A549 (cell line): ENCODE measurements at regions not wholly inside any gene's neighbourhood (a gene's known extent, or its start where the extent isn't known, plus 50 kb on each side); places are given as distances from the start of the nearest gene placed in this dataset.

Experiments
- ATAC-seq, 2 experiments: fragments of 200-7000 bp in 1 of 2; fragments of >200 bp in 1 of 2; cut with Nextera tagmentation in 1 of 2; cut with Tn5 transposase in 1 of 2; 3 replicates each; pipeline versions ENCODE4 v1.8.0 to v1.9.1; 2018 to 2020; ENCODE audit warnings: mild to moderate bottlenecking in 1 of 2, moderate library complexity in 1 of 2
- CTCF ChIA-PET: fragments of 300-600 bp; sonication (Branson Sonifier 250); formaldehyde crosslinking; extraction: SDS; loops from one replicate; lab custom pipeline; 2021; ENCODE audit warnings: antibody characterized with exemption, inconsistent platforms; lab: Yijun Ruan, JAX
- POLR2A ChIA-PET: fragments of 350-600 bp; formaldehyde crosslinking; extraction: SDS; loops from one replicate; lab custom pipeline; 2021; ENCODE audit warnings: antibody characterized with exemption, inconsistent platforms; lab: Yijun Ruan, JAX
- DNase-seq, 2 experiments: peaks; one replicate each; pipeline versions ENCODE4 v3.0.0 to v3.0.0-alpha.2; 2011 to 2016; ENCODE audit warnings: low read depth in 1 of 2, low spot score in 1 of 2
- FAIRE-seq: peaks from 2 replicates; lab custom pipeline; 2011; peaks lifted over from hg19 to GRCh38; lab: Jason Lieb, UNC
- H3K27ac ChIP-seq, 2 experiments: fragments of >200 bp; sonication (Bioruptor Twin); formaldehyde crosslinking; 3 replicates each; pipeline ENCODE4 v1.5.1; 2016 to 2017
- H3K4me1 ChIP-seq: fragments of >200 bp; sonication (Bioruptor Twin); formaldehyde crosslinking; 3 replicates; pipeline ENCODE4 v1.6.1; 2016
- H3K4me2 ChIP-seq: fragments of >200 bp; sonication (Bioruptor Twin); formaldehyde crosslinking; 3 replicates; pipeline ENCODE4 v1.6.1; 2016
- H3K4me3 ChIP-seq: fragments of >200 bp; sonication (Bioruptor Twin); formaldehyde crosslinking; 3 replicates; pipeline ENCODE4 v1.5.1; 2016
- H3K9me3 ChIP-seq: fragments of >200 bp; sonication (Bioruptor Twin); formaldehyde crosslinking; 3 replicates; pipeline ENCODE4 v1.6.1; 2016
- CBX2 ChIP-seq: fragments of 200-600 bp; sonication (generic); IDR thresholded peaks from 2 replicates; pipeline ENCODE4 v1.6.1; 2016; ENCODE audit warnings: low read depth, mild to moderate bottlenecking, borderline replicate concordance
- CBX8 ChIP-seq: fragments of 200-600 bp; sonication (generic); IDR thresholded peaks from 2 replicates; pipeline ENCODE4 v1.6.1; 2016
- CEBPB ChIP-seq, 2 experiments: fragments of >200 bp in 1 of 2; sonication (Bioruptor Twin) in 1 of 2; formaldehyde crosslinking in 1 of 2; IDR thresholded peaks; 2 replicates each; pipeline ENCODE4 v1.6.1; 2012 to 2016
- EHF ChIP-seq: fragments of 250-450 bp; sonication (Bioruptor Pico); IDR thresholded peaks from 2 replicates; pipeline ENCODE4 v1.5.0; 2020; ENCODE audit warnings: mild to moderate bottlenecking
- FOXS1 ChIP-seq: fragments of 250-450 bp; sonication (Bioruptor Pico); IDR thresholded peaks from 2 replicates; pipeline ENCODE4 v1.5.0; 2020; ENCODE audit warnings: mild to moderate bottlenecking, moderate library complexity
- GATA3 ChIP-seq: IDR thresholded peaks from 2 replicates; pipeline ENCODE4 v1.6.1; 2012; ENCODE audit warnings: borderline replicate concordance
- HOXB13 ChIP-seq: fragments of 250-450 bp; sonication (Bioruptor Pico); IDR thresholded peaks from 2 replicates; pipeline ENCODE4 v1.5.0; 2020; ENCODE audit warnings: low read depth, mild to moderate bottlenecking, moderate library complexity
- JUN ChIP-seq, 2 experiments: fragments of >200 bp; sonication (Bioruptor Twin); formaldehyde crosslinking; IDR thresholded peaks; 2 replicates in 1 of 2; 3 replicates in 1 of 2; pipeline ENCODE4 v1.6.1; 2016 to 2017
- KDM1A ChIP-seq: fragments of 200-600 bp; sonication (generic); IDR thresholded peaks from 2 replicates; pipeline ENCODE4 v1.6.1; 2016; ENCODE audit warnings: low read depth, mild to moderate bottlenecking
- MAFK ChIP-seq: fragments of 450-650 bp; IDR thresholded peaks from 2 replicates; pipeline ENCODE4 v1.6.1; 2014; ENCODE audit not compliant: partially characterized antibody
- MYC ChIP-seq: IDR thresholded peaks from 2 replicates; pipeline ENCODE4 v1.6.1; 2012; ENCODE audit warnings: mild to moderate bottlenecking, inconsistent platforms, low read length, improper control_type of control experiment, borderline replicate concordance
- NFE2L2 ChIP-seq: fragments of 150-350 bp; conservative IDR thresholded peaks from 2 replicates; pipeline ENCODE4 v1.6.1; 2014; ENCODE audit warnings: low read length
- NPAS2 ChIP-seq: fragments of 250-450 bp; sonication (Bioruptor Pico); IDR thresholded peaks from 2 replicates; pipeline ENCODE4 v1.8.0; 2022; ENCODE audit warnings: mild to moderate bottlenecking, moderate library complexity, borderline replicate concordance
- NR3C1 ChIP-seq: fragments of >200 bp; sonication (Bioruptor Twin); formaldehyde crosslinking; IDR thresholded peaks from 3 replicates; pipeline ENCODE4 v1.6.1; 2017
- RAD21 ChIP-seq, 2 experiments: fragments of >200 bp in 1 of 2; sonication (Bioruptor Twin) in 1 of 2; formaldehyde crosslinking in 1 of 2; IDR thresholded peaks in 1 of 2; conservative IDR thresholded peaks in 1 of 2; 2 replicates in 1 of 2; 3 replicates in 1 of 2; pipeline ENCODE4 v1.6.1; 2012 to 2018; ENCODE audit warnings: inconsistent platforms in 1 of 2
- RARB ChIP-seq: fragments of 250-450 bp; sonication (Bioruptor Pico); IDR thresholded peaks from 2 replicates; pipeline ENCODE4 v1.8.0; 2021; ENCODE audit warnings: mild to moderate bottlenecking, moderate library complexity
- RFX5 ChIP-seq: fragments of 450-650 bp; IDR thresholded peaks from 2 replicates; pipeline ENCODE4 v1.7.1; 2014; ENCODE audit warnings: antibody characterized with exemption, mild to moderate bottlenecking, moderate library complexity
- SMC3 ChIP-seq: fragments of >200 bp; sonication (Bioruptor Twin); formaldehyde crosslinking; IDR thresholded peaks from 3 replicates; pipeline ENCODE4 v1.6.1; 2018; ENCODE audit warnings: inconsistent platforms
- SREBF2 ChIP-seq: fragments of 450-650 bp; IDR thresholded peaks from 2 replicates; pipeline ENCODE4 v1.6.1; 2014; ENCODE audit warnings: mild to moderate bottlenecking, moderate library complexity
- TP53 ChIP-seq: fragments of 250-450 bp; sonication (Bioruptor Pico); IDR thresholded peaks from 2 replicates; pipeline ENCODE4 v1.5.0; 2021; ENCODE audit warnings: mild to moderate bottlenecking, moderate library complexity
- ZC3H11A ChIP-seq: fragments of 450-650 bp; IDR thresholded peaks from 2 replicates; pipeline ENCODE4 v1.6.1; 2014; ENCODE audit warnings: antibody characterized with exemption, mild to moderate bottlenecking
- ZNF302 ChIP-seq: fragments of 250-450 bp; sonication (Bioruptor Pico); IDR thresholded peaks from 2 replicates; pipeline ENCODE4 v1.9.0; 2021; ENCODE audit warnings: inconsistent platforms, mild to moderate bottlenecking, moderate library complexity
- WGBS: methylation state at CpG from one replicate; pipeline ENCODE4 v1.1.6; 2017; ENCODE audit errors: missing lambda C conversion rate; 5-methylcytosine and 5-hydroxymethylcytosine counted together
- TF ChIP-seq, protein P1 (sequence below): IDR thresholded peaks from 2 replicates; pipeline ENCODE4 v1.6.1; 2012
- TF ChIP-seq, protein P2 (sequence below): fragments of 450-650 bp; IDR thresholded peaks from 2 replicates; pipeline ENCODE4 v1.6.1; 2014; ENCODE audit warnings: antibody characterized with exemption

DNA sequence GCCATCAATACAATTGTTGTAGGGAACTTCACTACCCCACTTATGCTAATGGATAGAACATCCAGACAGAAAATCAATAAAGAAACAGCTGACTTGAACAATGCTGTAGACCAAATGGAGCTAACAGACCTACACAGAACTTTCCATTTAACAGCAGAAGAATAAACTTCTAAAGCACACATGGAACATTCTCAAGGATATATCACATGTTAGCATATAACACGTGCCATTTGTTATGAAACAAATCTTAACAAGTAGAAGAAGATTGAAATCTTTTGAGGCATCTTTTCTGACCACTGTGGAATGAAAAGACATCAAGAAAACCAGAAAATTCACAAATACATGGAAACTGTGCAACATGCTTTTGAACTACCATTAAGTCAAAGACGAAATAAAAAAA, 62.5 kb upstream of the RNU6-8 start:
- no peak overlapping the region for H3K27ac ChIP-seq
- TF ChIP-seq MYC (no peak), RAD21 (conservative IDR thresholded peaks at IDR 0.05 in 1 of 2, IDR thresholded peaks at IDR 0.05 in 1 of 2) (no peak), NFE2L2 (no peak), TP53 (CRISPR knock-in tag) (no peak), GATA3 (no peak), CBX2 (no peak), RFX5 (no peak), SMC3 (no peak), EHF (CRISPR knock-in tag) (no peak), MAFK (no peak), CEBPB (IDR thresholded peaks at IDR 0.05) (no peak), ZC3H11A (no peak)
- TF ChIP-seq, protein P1, sequence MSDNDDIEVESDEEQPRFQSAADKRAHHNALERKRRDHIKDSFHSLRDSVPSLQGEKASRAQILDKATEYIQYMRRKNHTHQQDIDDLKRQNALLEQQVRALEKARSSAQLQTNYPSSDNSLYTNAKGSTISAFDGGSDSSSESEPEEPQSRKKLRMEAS, result no peak
- TF ChIP-seq, all 56 proteins: peak for 0
- CTCF ChIA-PET, result no interaction called here
- ATAC-seq (no peak), DNase-seq (no peak), FAIRE-seq (no peak)
- Histone ChIP-seq H3K9me3 (peaks cover 31% of the 10 kb centered on the region; the same call in 2 of the 3 replicates), H3K4me2 (no peak overlapping the region), H3K4me3 (no peak overlapping the region), H3K4me1 (no peaks in the 10 kb centered on the region)
- 33% methylated on average over 2 of the region's 2 CpGs for WGBS
- POLR2A ChIA-PET, result no interaction called here

DNA sequence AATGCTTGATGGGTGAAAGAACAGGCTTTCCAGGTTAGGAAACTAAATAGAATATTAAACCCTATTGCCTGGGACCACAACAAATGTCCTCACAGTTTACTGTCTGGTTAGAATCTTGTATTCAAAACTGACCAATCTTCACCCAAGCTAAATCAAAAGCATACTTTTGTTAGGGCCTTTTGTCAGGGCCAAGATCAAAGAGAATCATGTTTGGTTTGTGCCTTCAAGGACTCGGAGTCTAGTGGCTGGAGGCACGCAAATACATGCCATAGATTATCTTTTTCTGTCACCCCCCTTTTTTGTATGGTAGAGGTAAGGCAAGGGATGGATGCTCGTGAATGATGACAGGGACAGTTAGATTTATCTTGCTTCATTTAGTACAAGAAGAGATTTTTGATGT, 51.1 kb upstream of the AKAP6 start:
- H3K27ac ChIP-seq, result no peak overlapping the region
- FAIRE-seq, result no peak
- ATAC-seq, result no peak
- TF ChIP-seq HOXB13 (CRISPR knock-in tag) (no peak), NR3C1 (no peak), RFX5 (no peak), NPAS2 (CRISPR knock-in tag) (no peak), ZNF302 (CRISPR knock-in tag) (no peak), SREBF2 (no peak), KDM1A (no peak), RARB (no peak), SMC3 (no peak), JUN (IDR thresholded peaks at IDR 0.05) (no peak), CBX8 (no peak), FOXS1 (CRISPR knock-in tag) (no peak)
- TF ChIP-seq, protein P2, sequence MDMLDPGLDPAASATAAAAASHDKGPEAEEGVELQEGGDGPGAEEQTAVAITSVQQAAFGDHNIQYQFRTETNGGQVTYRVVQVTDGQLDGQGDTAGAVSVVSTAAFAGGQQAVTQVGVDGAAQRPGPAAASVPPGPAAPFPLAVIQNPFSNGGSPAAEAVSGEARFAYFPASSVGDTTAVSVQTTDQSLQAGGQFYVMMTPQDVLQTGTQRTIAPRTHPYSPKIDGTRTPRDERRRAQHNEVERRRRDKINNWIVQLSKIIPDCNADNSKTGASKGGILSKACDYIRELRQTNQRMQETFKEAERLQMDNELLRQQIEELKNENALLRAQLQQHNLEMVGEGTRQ, result no peak
- TF ChIP-seq, all 56 proteins: peak for 0
- Histone ChIP-seq H3K4me2 (no peak overlapping the region), H3K9me3 (0 out of 3 replicates have a peak, but pooled peaks cover 4% of the 10 kb centered on the region), H3K4me3 (no peak overlapping the region), H3K4me1 (no peaks in the 10 kb centered on the region)
- ChIA-PET POLR2A (no interaction called here), CTCF (no interaction called here)
- 55% methylated on average over 3 of the region's 3 CpGs for WGBS
- DNase-seq, result no peak
